ENCODE measurements at regions not wholly inside any gene's neighbourhood (a gene's known extent, or its start where the extent isn't known, plus 50 kb on each side); places are given as distances from the start of the nearest gene placed in this dataset.

DNA sequence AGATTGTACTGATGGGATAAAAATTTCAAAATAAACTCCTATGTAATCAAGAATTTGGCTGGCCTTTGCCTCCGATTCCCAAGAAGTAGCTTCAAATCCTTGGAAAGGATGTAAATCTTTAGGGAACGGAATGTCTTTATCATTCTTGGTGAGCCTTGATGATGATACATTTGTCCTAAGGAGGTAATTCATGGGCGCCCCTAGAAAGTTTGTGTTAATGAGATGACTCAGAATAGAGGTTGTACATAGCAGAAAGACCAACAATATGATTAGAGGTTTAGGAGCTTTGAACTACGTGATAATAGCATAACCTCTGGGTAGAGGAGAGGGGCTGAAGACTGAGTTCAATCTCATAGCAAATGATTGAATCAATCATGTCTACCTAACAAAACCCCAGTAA lies 248.6 kb upstream of the SLITRK3 start:
- no peaks in the 10 kb centered on the region for H3K27me3 ChIP-seq (ENCODE audit: control insufficient read depth in 2 of 2, insufficient read depth in 2 of 2, low read length in 2 of 2)
- FAIRE-seq (no peak), DNase-seq (ENCODE audit: extremely low read depth in 1 of 4, low spot score in 3 of 4) (no peak), ATAC-seq (no peak)
- no peaks in the 10 kb centered on the region for H3K9me1 ChIP-seq (ENCODE audit: control insufficient read depth, insufficient read depth, low read length)
- H3K27ac ChIP-seq (ENCODE audit: extremely low read depth, low read depth, low read length), result no peak overlapping the region
- no peaks in the 10 kb centered on the region for H3K9me3 ChIP-seq (replicated peaks; ENCODE audit: control insufficient read depth, insufficient read depth, low read depth, low read length)
- no peaks in the 10 kb centered on the region for H3K4me1 ChIP-seq (replicated peaks in 1 of 2; ENCODE audit: control insufficient read depth in 2 of 2, insufficient read depth in 2 of 2, low read length in 2 of 2)
- in situ Hi-C loops (cut with MboI), result no loop called here
- H3K79me2 ChIP-seq (ENCODE audit: control insufficient read depth, insufficient read depth, low read length), result no peaks in the 10 kb centered on the region
- no TSS peak for BruUV-seq (replicated peaks)
- no peaks in the 10 kb centered on the region for H3K36me3 ChIP-seq (ENCODE audit: control insufficient read depth, insufficient read depth, low read length)
- TF ChIP-seq HNRNPH1 (optimal IDR thresholded peaks at IDR 0.05; ENCODE audit: low read depth, low read length), result no peak
- no peak for TF ChIP-seq FOXM1 (IDR thresholded peaks at IDR 0.05; ENCODE audit: low read depth)
- TF ChIP-seq FOXM1 (CRISPR knock-in tag; IDR thresholded peaks at IDR 0.05; ENCODE audit: low read depth), result no peak
- no peak for TF ChIP-seq ZNF778 (CRISPR knock-in tag; IDR thresholded peaks at IDR 0.05)
- TF ChIP-seq MYNN (IDR thresholded peaks at IDR 0.05), result no peak
- no peak for TF ChIP-seq MYNN (CRISPR knock-in tag; IDR thresholded peaks at IDR 0.05)
- TF ChIP-seq, protein P1, sequence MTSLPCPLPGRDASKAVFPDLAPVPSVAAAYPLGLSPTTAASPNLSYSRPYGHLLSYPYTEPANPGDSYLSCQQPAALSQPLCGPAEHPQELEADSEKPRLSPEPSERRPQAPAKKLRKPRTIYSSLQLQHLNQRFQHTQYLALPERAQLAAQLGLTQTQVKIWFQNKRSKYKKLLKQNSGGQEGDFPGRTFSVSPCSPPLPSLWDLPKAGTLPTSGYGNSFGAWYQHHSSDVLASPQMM (CRISPR knock-in tag; IDR thresholded peaks at IDR 0.05), result no peak
- TF ChIP-seq RBFOX2 (IDR thresholded peaks at IDR 0.05; ENCODE audit: low read depth, low read length), result no peak
- TF ChIP-seq ZBTB17 (CRISPR knock-in tag; IDR thresholded peaks at IDR 0.05), result no peak
- TF ChIP-seq SP1 (CRISPR knock-in tag; IDR thresholded peaks at IDR 0.05), result no peak
- TF ChIP-seq, protein P2, sequence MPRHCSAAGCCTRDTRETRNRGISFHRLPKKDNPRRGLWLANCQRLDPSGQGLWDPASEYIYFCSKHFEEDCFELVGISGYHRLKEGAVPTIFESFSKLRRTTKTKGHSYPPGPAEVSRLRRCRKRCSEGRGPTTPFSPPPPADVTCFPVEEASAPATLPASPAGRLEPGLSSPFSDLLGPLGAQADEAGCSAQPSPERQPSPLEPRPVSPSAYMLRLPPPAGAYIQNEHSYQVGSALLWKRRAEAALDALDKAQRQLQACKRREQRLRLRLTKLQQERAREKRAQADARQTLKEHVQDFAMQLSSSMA (CRISPR knock-in tag; IDR thresholded peaks at IDR 0.05), result no peak
- TF ChIP-seq CHCHD3 (CRISPR knock-in tag; IDR thresholded peaks at IDR 0.05), result no peak
- TF ChIP-seq NFIX (CRISPR knock-in tag; IDR thresholded peaks at IDR 0.05; ENCODE audit: low read depth), result no peak
- TF ChIP-seq, protein P3, sequence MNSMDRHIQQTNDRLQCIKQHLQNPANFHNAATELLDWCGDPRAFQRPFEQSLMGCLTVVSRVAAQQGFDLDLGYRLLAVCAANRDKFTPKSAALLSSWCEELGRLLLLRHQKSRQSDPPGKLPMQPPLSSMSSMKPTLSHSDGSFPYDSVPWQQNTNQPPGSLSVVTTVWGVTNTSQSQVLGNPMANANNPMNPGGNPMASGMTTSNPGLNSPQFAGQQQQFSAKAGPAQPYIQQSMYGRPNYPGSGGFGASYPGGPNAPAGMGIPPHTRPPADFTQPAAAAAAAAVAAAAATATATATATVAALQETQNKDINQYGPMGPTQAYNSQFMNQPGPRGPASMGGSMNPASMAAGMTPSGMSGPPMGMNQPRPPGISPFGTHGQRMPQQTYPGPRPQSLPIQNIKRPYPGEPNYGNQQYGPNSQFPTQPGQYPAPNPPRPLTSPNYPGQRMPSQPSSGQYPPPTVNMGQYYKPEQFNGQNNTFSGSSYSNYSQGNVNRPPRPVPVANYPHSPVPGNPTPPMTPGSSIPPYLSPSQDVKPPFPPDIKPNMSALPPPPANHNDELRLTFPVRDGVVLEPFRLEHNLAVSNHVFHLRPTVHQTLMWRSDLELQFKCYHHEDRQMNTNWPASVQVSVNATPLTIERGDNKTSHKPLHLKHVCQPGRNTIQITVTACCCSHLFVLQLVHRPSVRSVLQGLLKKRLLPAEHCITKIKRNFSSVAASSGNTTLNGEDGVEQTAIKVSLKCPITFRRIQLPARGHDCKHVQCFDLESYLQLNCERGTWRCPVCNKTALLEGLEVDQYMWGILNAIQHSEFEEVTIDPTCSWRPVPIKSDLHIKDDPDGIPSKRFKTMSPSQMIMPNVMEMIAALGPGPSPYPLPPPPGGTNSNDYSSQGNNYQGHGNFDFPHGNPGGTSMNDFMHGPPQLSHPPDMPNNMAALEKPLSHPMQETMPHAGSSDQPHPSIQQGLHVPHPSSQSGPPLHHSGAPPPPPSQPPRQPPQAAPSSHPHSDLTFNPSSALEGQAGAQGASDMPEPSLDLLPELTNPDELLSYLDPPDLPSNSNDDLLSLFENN (IDR thresholded peaks at IDR 0.05; ENCODE audit: low read depth in 2 of 2, low read length in 2 of 2), result no peak
- TF ChIP-seq ETS2 (tag; IDR thresholded peaks at IDR 0.05; ENCODE audit: borderline replicate concordance, poor library complexity, severe bottlenecking), result no peak
- TF ChIP-seq ZNF507 (tag; conservative IDR thresholded peaks at IDR 0.05), result no peak
- ChIA-PET POLR2A (no interaction called here), CTCF (ENCODE audit: low intra/inter-chr PET ratio) (interaction anchor here (0.7 kb wide), 1 partner anchor 226 kb away, joined by 3 read pairs; no protein-coding TSS in a partner anchor)
- H3K4me2 ChIP-seq (ENCODE audit: insufficient read depth, low read length), result no peak overlapping the region
- H2AFZ ChIP-seq (ENCODE audit: low read depth, low read length), result no peak overlapping the region
- no peaks in the 10 kb centered on the region for H4K20me1 ChIP-seq (replicated peaks; ENCODE audit: control insufficient read depth, insufficient read depth, low read length)
- H3K9ac ChIP-seq (ENCODE audit: insufficient read depth in 1 of 2, low read depth in 2 of 2, low read length in 2 of 2), result no peak overlapping the region
- H3K4me3 ChIP-seq, result no peak overlapping the region
- 3% methylated on average over 4 of the region's 4 CpGs for WGBS (ENCODE audit: insufficient coverage, low coverage, missing lambda C conversion rate)
- intact Hi-C loops (cut with micrococcal nuclease), result no loop called here
